HG03520 (cell line): ENCODE measurements at regions not wholly inside any gene's neighbourhood (a gene's known extent, or its start where the extent isn't known, plus 50 kb on each side); places are given as distances from the start of the nearest gene placed in this dataset.

Experiments
- ATAC-seq: cut with Tn5 transposase; IDR thresholded peaks from one replicate; pipeline ENCODE4 v1.9.1; 2021; ENCODE audit warnings: mild to moderate bottlenecking, moderate library complexity; ENCODE audit not compliant: unreplicated experiment

GRCh38 chr5:81914696-81915095, 57.1 kb upstream of the ATG10 start:
- ATAC-seq = no peak

GRCh38 chr5:81912933-81913332, 58.9 kb upstream of the ATG10 start:
- no peak for ATAC-seq

DNA sequence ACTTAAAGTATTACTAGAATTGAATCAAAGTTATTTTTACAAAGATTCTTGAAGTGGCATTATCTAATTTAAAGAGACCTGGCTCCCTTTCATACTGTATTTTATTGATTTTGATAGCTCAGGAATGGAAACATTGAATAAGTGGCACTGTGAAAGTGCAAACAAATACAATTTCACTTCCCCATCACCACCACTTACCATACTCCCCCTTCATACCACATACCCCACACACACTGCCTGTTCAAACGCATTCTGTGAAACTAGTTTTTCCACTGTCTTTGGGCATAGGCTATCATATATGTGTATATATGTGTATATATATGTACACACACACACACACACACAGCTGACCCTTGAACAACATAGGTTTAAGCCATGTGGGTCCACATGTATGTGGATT, 62.1 kb upstream of the ATG10 start:
- ATAC-seq = peak; percentile 64

DNA sequence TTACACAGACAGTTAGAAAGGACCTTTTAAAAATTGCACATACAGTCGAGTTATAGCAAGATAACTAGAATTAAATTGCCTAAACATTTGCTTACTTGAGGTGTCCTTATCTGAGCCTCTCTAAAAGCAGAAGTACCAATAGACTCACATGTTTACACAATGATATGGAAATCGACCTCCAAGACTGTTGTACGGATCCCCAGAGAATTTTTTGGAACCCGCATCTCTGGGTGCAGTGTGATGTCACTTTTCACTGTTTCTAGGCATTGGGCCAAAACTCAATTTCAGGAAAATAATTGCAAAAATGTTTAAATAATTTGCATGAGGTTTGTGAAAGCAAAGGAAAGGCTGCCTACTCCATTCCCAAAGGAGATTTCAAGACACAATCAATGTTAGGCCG, 63.1 kb upstream of the ATG10 start:
- ATAC-seq = no peak

DNA sequence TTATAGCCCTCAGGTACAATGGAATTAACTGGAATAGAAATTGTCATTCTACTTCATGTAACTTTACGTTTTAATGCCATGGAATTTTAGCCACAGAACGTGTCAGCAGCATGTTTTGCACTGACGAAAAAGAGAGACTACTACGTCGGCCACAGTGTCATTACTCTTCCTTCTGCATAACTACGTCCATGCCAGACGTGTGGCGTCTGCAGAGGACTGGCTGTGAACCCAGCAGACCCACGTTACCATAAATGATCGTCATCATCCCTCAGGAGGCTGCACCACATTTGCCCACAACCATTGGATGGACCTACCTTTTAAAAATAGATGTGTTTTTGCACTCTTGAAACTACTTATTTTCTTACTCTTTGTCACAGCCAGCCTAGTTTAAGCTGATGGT, 63.8 kb upstream of the ATG10 start:
- ATAC-seq = no peak

DNA sequence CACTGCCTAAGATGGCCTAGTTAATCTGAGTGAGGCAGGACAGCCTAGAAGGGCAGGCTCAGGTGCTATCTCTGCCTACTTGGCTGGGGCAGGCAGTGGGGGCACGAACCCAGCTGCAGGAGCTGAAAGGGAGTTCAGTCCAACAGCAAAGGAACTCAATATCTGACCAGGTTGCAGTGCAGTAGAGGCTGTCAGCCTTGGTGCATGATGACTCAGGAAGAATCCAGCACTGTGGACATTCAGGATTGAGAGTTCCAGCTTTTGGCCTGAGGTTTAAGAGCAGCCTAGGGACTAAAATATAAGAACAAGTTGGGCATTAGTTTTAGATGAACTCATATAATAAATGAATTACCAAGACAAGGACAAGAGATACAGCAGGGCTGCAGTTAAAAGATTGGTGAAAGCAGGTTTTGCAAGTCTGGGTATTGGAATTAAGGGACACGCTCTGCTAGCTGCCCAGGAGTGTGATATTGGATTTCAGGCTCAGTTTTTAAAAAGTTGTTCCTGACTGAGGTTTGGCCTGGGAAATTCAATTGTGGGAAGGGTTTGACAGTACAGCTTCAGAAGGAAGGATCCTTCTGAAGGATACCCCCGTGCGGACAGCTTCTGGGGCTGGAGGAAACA, 64.7 kb upstream of the ATG10 start:
- ATAC-seq = no peak

DNA sequence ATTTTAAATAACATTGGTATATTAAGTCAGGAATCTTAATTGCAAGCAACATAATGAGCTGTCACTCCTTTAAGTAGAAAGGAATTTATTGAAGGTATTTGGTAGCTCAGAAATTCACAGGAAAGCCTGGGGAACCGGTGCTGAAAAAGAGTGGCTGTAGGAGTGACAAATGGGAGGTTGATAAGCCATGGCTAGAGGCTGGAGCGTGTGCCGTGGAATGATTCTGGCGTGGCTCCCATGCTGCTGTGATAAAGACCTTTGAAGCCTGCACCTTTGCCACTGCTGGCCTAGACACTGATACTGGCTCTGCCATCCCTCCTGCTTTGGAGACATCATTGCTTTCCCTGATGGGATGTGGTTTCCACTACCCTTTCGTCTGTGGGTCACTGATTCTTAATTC, 65.7 kb upstream of the ATG10 start:
- no peak for ATAC-seq

DNA sequence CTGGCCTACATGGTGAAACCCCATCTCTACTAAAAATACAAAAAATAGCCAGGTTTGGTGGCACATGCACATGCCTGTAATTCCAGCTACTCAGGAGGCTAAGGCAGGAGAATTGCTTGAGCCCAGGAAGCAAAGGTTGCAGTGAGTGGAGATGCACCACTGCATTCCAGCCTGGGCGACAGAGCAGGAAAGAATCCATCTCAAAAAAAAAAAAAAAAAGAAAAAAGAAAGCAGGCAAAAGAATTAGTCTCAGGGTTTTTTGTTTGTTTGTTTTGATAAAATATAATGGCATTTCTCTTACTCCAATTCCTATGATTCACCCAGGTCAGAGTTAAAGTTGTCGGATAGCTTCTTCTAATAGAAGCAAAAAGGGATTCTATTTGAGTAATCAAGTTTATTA, 67.0 kb upstream of the ATG10 start:
- ATAC-seq = no peak

DNA sequence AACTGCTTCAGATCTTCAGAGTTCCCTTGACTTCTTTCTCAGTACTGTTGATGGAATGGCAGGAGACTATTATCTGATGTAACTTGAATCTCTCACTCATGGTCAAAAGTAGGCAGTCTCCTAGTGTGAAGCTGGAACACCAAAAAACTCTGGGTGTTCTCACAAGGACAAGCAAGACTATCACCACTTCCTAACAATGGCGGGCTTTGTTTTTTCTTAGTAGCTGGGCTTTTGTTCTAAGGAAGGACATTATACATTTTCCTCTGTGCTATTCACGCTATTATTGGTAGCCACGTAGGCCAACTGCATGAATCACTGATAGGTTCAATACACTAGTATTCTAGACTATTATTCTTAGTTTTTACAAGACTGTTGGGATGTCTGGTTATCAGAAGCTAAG, 67.7 kb upstream of the ATG10 start:
- no peak for ATAC-seq

- ATAC-seq = no peak
Observed at GRCh38 chr5:81901586-81901985, 70.2 kb upstream of the ATG10 start.

GRCh38 chr5:81899123-81899522, 72.7 kb upstream of the ATG10 start:
- ATAC-seq = no peak

- ATAC-seq = no peak
Observed at GRCh38 chr5:81898403-81898802, 73.4 kb upstream of the ATG10 start.

DNA sequence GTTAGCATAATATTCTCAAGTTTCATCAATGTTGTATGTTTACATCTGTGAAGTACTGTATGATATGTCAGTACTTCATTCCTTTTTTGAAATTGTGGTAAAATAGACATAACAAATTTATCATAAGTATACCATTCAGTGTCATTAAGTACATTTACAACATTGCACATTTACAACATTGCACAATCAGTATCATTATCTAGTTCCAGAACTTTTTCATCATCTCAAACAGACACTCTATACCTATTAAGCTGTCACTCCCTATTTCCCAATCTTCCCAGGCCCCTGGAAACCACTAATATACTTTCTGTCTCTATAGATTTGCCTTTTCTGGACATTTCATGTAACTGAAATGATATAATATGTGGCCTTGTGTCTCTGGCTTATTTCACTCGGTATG, 75.1 kb upstream of the ATG10 start:
- no peak for ATAC-seq

GRCh38 chr5:81895307-81895706, 76.5 kb upstream of the ATG10 start:
- no peak for ATAC-seq

DNA sequence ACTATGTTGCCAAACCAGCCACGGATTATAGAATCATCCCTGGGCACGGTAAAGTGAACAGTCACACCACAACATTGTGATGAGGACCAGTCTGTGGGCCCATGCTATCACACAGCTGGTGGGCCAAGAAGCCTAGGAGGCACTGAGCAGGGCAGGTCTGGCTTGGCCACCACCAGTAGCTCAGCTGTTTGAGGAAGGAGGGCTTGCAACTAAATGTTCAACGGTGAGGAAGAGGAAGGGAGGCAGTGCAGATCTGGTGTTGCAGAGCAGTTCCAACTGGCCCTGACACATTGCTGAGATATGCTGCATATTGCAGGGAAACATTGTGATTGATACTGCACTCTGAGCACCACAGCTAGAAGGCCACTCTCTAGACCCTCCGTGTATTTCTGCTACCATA, 77.9 kb upstream of the ATG10 start:
- no peak for ATAC-seq

DNA sequence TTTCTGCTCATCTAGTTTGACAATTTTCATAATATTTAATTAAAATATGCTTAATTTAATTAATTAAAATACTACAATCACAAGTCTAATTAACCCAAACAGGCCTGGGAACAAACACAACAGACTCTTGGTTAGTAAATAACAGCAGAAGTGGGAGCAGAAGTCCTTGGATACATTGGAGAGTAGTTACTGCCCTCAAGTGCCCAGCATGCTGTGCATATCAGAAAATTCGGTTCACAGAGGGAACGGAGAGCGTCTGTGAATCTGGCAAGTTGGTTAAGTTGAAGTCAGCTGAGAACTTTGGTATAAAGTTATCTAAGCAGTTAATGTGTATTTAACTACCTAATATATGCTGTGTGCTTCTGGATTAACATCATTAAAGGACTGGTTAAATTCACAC, 87.0 kb upstream of the ATG10 start:
- ATAC-seq = no peak

GRCh38 chr5:81883371-81883770, 88.5 kb upstream of the ATG10 start:
- no peak for ATAC-seq

- no peak for ATAC-seq
Observed at GRCh38 chr5:81881595-81881994, 90.2 kb upstream of the ATG10 start.

- ATAC-seq = no peak
Observed at GRCh38 chr5:81879936-81880335, 91.9 kb upstream of the ATG10 start.

DNA sequence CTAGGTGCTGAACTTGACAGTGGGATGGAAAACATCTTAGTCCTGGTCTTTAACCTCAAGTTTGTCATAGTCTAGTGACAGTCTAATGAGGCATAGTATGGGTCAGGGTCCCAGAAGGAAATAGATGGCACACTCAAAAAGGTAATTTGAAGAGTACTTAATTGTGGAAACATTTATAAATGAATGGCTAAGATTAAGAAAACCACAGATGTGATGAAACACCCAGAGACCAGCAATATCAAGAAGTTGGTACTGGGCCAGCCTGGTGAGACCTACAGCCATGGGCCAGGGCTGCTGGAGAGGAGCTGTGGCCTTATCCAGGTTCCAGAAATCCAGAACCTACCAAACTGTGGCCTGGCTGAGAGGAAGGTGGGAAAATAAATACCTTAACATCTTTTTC, 93.5 kb upstream of the ATG10 start:
- no peak for ATAC-seq

- no peak for ATAC-seq
Observed at GRCh38 chr5:81866994-81867393, 104.8 kb upstream of the ATG10 start.

DNA sequence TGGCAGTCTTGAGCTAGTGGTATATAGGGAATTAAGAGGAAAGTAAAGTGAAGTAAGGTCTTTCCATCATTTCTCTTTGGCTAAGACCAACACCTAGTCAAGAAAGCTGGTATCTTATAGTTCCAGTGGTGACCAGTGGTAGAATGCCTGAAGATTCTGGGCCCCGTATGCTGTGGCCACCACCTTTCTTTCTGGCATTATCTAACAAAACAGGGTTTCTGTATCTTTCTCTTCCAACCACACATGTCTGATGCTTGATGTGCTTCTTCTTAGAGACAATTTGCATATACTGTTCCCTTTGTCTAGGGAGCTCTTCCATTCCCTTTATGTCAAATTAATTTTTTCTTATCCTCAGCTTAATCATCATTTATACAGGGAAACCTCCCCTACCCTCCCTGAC, 109.9 kb upstream of the SSBP2 start:
- no peak for ATAC-seq

GRCh38 chr5:81859624-81860023, 108.7 kb upstream of the SSBP2 start:
- no peak for ATAC-seq
